GM19372 (cell line): ENCODE measurements at regions not wholly inside any gene's neighbourhood (a gene's known extent, or its start where the extent isn't known, plus 50 kb on each side); places are given as distances from the start of the nearest gene placed in this dataset.

Source experiments
- ATAC-seq: cut with Tn5 transposase; IDR thresholded peaks from one replicate; pipeline ENCODE4 v1.9.1; 2021; ENCODE audit warnings: mild to moderate bottlenecking, low read depth, moderate library complexity; ENCODE audit not compliant: unreplicated experiment

GRCh38 chr11:13062115-13062514, 53.0 kb downstream of the RASSF10 start:
- ATAC-seq, result no peak

DNA sequence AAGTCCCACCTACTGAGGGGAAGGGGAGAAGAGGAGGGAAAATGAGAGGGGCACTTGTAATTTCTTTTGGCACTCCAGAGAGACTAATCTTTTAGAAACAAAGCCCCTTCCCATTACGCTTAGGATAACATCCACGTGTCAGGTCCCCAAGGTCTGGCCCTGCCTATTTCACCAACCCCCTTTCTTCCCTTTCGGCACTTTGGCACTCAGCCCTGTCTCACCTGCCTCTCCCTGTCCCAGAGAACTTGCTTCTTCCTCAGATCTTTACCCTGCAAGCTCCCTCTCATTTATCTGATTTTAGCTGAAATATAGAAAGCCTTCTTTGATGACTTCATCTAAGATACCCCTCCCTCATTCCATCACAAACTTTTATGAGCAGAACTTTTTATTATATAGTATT, 55.5 kb downstream of the RASSF10 start:
- no peak for ATAC-seq

GRCh38 chr11:13065200-13065787, 56.2 kb downstream of the RASSF10 start:
- no peak for ATAC-seq

DNA sequence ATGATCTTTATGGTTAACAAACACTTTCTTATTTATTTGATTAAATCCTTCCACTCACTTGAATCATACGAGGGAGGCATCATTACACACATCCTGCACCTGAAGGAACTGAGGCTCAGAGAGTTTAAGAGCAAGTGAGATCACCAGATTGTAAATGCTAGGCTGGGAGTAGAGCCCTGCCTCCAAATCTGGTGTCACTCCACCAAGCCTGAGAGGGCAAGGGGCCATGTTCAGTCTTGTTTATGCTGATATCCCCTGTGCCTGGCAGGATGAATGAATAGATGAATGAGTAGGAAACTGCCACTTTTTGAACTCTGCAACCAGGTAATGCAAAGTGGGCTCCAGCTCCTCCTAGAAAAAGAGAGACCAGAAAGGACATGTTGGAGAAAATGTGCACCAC, 59.1 kb downstream of the RASSF10 start:
- no peak for ATAC-seq

DNA sequence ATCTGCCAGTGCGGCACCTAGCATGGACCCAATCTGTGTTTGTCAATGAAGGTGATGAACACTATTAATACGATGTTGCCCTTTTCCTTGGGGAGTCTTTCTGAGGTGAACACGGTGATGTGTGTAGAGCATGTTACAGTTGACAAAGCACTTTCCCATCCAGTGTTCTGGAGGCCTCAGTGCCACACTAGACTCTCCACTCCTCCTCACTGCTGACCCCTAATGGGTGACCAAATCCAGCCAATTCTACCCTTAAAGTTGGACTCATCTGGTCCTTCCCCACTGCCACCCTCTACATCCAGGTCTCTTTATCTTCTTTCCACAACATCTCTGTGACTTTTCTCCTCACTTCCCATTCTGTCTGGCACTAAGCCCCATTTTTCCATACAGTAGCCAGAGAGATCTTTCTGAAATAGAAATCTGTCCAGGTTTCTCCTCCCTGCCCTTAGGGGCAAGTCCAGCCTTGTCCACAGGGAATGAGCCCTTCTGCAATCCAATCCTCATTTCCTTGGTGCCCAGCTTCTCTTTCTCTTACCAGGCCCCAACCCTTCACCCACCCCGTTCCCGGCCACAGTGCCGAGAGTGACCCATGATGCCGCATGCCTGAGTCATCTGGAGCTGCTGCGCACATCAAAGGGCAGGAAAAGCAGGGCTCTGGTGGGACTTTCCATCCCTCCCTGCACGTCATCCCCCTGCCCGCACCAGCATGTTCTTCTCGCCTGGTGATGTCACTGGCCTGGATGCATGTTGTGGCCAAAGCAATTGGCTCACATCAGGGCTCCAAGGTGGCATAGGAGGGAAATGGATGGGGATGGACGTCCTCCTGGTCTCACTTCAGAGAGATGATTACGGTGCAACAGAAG, 64.2 kb downstream of the RASSF10 start:
- ATAC-seq, result no peak

DNA sequence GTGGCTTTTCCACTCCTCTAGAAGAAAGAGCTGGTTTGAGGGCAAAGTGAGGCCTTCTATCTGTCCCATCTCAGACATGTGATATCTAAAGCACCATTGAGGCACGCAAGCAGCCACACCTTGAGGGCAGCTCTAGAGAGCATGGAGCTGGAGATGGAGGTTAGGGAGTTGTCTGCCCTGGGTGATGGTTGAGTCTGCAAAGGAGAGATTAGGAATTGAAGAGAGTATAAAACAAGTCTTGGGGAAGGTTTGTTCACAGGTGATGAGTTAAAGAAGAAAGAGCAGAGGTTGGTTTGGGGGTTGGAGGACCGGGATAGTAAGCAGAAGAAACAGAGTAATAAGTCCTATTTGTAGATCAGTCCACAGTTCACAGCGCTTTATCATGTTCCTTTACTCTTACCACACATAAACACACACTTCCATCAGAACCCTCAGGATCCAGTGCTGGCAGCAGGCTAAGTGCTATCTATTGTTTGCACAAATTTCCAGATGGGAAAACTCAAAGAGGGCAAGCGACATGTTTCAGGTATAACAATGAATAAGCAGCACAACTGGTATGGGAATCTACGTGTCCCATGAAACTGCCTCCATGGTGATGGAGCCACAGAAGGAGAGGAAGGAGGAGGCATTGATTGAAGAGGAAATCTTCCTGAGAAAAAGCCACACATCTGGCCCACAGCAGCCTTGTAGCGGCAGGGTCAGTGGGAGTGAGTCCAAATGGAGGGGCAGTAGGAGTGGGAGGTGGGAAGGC, 65.8 kb downstream of the RASSF10 start:
- ATAC-seq, result no peak

DNA sequence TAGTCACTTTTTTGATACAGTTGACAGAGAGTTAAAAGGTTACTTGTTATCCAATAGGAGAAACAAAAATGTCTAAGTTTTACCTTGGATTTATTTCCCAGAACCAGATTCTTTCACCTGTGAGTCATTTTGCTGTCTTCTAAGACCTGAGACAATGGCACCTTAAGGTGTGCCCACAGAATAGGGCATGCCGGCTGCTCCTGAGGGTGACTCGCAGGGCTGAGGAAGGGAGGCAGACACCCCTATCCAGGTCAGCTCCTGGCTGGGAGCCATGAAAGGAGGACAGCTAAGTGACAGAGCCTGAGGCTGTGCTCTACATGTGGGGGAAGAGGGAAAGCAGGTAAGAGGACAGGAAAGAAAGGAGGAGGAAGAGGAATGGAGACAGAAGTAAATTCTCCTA, 67.8 kb downstream of the RASSF10 start:
- no peak for ATAC-seq

- no peak for ATAC-seq
Observed at GRCh38 chr11:13080861-13081260, 71.7 kb downstream of the RASSF10 start.

- no peak for ATAC-seq
Observed at GRCh38 chr11:13082588-13082987, 73.5 kb downstream of the RASSF10 start.

DNA sequence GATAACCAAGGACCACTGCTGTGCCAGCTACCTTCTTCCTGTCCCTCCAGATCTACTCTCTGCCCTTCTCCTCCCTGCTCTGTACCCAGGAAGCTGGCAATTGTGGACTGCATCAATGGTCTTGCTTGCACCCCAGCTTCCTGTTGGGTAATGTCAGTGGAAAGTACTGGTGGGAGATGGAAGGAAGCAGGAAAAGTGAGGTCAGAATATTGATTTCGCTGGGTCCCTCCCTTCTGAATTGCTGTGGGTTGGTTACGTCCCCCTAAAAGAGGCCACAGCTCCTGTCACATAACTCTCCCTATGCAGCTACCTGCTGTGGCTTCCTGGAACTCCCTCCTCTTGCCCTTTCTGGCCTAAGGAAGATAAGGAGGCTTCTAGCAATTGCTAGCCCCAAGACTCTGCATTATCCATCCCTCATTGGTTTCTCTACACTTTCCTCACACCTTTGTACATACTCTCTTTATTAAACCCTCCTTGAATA, 81.2 kb downstream of the RASSF10 start:
- no peak for ATAC-seq

GRCh38 chr11:13091373-13091772, 82.3 kb downstream of the RASSF10 start:
- no peak for ATAC-seq

DNA sequence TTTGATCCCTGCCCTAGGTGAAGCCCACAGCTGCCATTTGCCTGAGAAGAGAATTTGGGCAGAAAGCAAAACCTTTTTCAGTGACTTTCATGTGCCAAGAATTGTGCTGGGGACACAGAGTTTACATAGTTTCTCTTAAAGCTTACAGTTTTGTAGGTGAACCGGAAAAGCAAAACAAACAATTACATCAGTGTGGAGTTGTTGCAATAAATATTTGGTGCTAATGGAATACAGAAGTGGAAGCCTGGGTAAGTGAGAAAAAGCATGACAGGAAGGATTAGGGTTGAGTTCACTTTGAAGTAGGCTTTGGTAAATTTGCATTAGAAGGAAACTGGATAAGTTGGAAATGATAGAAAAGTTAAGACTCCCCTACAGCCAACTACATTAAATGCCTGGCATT, 82.7 kb downstream of the RASSF10 start:
- no peak for ATAC-seq

DNA sequence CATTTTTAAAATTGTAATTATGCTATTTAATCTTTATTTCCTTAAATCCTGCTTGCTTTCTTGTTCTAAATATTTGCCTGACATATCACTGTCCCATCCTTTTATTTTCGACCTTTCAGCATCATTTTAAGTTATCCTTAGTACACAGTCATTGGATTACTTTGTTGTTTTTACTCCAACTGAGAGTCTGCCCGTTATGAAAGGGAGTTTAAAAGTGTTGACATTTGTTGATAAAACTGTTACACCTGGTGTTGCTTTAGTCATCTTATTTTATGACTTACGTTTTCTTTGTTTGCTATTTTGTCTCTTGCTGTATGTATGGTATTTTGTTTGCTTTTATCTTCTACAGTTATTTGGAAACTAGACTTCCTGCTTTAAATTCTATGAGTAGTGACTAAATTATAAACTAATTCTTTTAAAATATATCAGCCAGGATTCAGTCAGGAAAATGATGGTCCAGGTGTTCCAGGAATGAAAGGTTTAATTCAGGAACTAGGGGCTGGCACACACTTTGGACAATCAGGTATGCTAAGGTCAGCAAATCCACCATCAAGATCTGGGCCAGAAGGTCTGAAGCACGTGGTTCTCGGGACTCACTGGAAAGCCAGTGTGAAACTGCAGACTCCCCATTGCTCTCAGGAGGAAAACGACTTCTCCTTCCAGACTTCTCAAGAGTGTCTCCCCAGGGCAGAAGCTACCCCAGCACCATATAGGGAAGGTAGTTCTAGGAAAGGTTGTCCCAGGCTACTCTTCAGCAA, 86.0 kb downstream of the RASSF10 start:
- no peak for ATAC-seq

DNA sequence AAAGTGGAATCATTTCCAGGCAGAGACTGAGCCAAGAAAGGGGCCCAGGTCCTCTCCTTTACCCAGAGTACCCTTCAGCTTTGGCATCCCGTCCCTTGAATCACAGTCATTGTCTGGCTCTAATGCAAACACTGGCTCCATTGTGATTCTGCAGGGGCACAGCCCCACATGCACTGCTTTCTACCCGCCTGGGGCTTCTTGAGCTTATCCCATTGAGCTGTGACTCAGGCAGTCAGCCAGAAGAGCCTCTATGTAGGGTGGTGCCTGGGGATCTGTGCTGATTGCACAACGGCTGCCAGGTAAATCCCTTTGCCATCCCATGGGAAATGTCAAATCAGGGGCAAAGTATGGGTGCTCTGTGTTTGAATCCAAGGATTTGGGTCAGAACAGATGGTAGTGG, 88.9 kb downstream of the RASSF10 start:
- no peak for ATAC-seq

DNA sequence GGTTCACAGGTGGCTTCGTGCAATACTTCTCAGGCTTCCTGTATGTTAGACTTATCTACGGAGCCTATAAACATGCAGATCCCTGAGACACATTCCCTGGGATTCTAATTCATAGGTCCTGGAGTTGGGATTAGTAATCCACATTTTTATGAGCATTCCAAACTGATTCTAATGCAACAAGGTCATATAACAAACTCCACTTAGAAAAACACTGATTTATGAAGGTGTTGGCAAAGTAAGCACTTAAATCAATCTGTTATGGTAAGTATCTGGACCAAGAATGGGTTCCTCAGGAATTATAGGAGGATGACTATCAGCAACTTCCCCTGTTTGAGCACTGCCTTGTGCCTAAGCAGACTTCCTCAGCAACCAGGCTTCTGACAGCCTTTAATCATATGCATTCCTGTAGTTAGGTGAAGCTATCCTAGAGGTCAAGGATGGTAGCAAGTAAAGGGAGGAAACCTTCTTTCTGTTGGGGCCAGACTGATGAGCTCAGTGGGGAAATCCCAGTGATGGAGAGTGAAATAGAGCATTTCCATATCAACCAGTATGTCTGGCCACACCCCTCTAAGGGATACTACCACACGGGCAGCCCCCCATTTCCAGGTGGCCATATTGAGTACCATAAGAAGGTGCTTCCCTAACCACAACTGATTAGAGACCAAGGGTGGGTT, 89.6 kb downstream of the RASSF10 start:
- ATAC-seq, result no peak

DNA sequence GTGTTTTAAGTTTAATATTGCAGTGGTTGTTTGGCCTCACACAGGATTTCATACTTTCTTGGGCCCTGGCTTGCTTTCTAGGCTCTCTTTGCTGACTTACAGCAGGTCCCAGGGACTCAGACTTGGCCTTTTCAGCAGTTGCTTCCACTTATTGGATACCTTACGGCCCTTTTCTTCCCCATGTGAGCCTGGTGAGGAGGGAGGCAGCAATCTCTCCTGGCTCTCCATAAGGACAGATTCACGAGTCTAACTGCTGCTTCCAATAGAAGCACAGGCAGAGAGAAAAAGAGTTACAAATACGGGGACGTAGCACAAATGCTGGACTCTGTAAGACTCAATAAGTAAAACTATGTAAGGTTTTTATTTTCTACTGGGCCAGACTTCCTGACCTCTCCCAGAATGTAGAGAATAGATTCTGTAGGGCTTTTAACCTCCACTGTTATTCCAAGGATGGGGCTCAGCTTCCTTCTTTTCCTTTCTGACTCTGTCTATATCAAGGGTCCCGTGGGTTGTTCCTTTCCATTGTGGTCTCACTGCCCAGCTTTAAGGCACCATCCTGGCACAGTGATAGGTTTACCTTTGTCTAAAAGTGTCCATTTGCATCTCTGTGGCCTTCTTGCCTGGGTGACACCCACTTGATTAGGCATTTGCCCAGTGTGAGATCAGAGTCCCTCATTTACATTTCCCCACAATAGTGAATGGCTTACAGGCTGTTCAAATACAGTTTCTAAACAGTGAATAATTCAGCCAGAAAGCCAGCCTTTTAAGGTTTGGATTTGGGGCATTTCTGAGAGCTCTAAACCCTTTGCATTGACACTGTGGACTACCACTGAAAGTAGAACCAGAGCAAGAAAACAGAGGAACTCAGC, 92.8 kb downstream of the RASSF10 start:
- no peak for ATAC-seq

DNA sequence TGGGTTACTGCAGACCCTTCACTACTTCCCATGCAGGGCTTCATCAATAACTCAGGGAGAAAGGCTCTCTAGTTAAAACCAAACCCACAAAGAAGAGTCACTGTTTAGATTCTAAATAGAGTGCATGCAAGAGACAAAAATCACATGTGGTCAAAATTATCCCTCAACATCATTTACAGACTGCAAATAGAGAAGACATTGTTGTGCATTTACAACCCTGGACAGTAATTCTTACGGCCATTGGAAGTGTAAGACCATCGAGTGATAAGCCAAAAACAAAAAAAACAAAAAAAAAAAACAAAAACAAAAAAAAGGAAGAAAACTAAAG, 93.4 kb downstream of the RASSF10 start:
- no peak for ATAC-seq

DNA sequence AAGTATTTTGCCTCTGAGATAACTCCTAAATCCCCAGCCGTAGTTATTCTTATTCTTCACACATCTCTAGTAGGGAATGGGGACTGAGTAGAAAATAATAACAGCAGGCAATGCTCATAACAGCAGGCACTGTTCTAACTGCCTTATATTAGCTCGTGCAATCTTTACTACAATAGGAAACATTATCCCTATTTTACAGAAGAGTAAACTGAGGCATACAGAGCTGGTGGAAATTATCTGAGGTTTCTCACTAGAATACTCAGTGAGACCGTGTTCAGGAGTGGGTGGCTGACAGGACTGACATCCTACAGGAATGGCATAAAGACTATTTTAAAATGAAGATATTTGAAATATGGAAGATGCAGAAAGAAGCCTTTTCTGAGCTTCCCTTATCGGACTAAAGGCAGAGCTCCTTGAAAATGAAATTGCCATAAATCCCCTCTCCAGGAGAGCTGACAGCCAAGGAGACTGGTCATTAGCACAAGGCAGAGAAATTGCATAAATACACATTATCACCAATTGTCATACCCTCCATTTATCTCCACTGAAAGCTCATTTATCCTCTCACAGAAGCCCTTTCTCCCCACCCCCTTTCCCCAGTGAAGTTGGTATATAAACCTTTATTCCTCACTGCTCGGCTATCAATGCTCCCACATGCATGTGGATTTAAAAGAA, 93.9 kb downstream of the RASSF10 start:
- no peak for ATAC-seq
